B cell (primary cell): ENCODE measurements at regions not wholly inside any gene's neighbourhood (a gene's known extent, or its start where the extent isn't known, plus 50 kb on each side); places are given as distances from the start of the nearest gene placed in this dataset.

Source experiments
- ATAC-seq: fragments of 200-7000 bp; cut with Tn5 transposase; one replicate; pipeline ENCODE4 v1.10.0; 2021; ENCODE audit warnings: low read depth, mild to moderate bottlenecking, moderate number of reproducible peaks, moderate library complexity
- CTCF ChIA-PET: fragments of 350-600 bp; sonication (Branson Sonifier 250); formaldehyde crosslinking; loops from one replicate; lab custom pipeline; 2021; ENCODE audit warnings: antibody characterized with exemption, inconsistent platforms; lab: Charles Lee
- POLR2A ChIA-PET: fragments of 350-600 bp; sonication (Branson Sonifier 250); formaldehyde crosslinking; loops from one replicate; lab custom pipeline; 2021; ENCODE audit warnings: antibody characterized with exemption; lab: Charles Lee
- DNase-seq: peaks from one replicate; pipeline ENCODE4 v3.0.0; 2013
- H2AFZ ChIP-seq: 2 replicates; pipeline ENCODE4 v1.6.1; 2012; ENCODE audit warnings: mild to moderate bottlenecking, low read depth, low read length; ENCODE audit not compliant: insufficient read depth, poor library complexity, severe bottlenecking
- H3K27ac ChIP-seq, 2 donors: 1 replicate in 1 of 2; 2 replicates in 1 of 2; pipeline ENCODE4 v1.5.1; 2012 to 2013; ENCODE audit warnings: low read length in 2 of 2, mild to moderate bottlenecking in 2 of 2, moderate library complexity in 1 of 2
- H3K27me3 ChIP-seq, 4 experiments: fragments of 200-600 bp in 1 of 4; sonication (generic) in 1 of 4; replicated peaks in 1 of 4; 1 replicate in 2 of 4; 2 replicates in 2 of 4; pipeline versions ENCODE4 v1.6.1 to v1.7.0; 2013 to 2016; ENCODE audit warnings: low read length in 3 of 4, mild to moderate bottlenecking in 2 of 4, mixed read lengths in 1 of 4, moderate library complexity in 1 of 4; ENCODE audit not compliant: insufficient read depth in 4 of 4, control insufficient read depth in 3 of 4; ENCODE audit errors: control extremely low read depth in 1 of 4
- H3K36me3 ChIP-seq, 2 experiments: replicated peaks in 1 of 2; 1 replicate in 1 of 2; 2 replicates in 1 of 2; pipeline versions ENCODE4 v1.6.1 to v1.7.1; 2013; ENCODE audit warnings: low read length in 1 of 2; ENCODE audit not compliant: insufficient read depth in 2 of 2, control insufficient read depth in 1 of 2; ENCODE audit errors: control extremely low read depth in 1 of 2, extremely low read depth in 1 of 2
- H3K4me1 ChIP-seq, 2 donors: fragments of 200-600 bp in 1 of 2; sonication (generic) in 1 of 2; 1 replicate in 1 of 2; 2 replicates in 1 of 2; pipeline versions ENCODE4 v1.5.1 to v1.6.1; 2013 to 2017; ENCODE audit warnings: low read length in 2 of 2; ENCODE audit not compliant: control insufficient read depth in 2 of 2, insufficient read depth in 2 of 2
- H3K4me2 ChIP-seq: replicated peaks from 2 replicates; pipeline ENCODE3; 2012; ENCODE audit warnings: mild to moderate bottlenecking, low read depth, low read length; ENCODE audit not compliant: poor library complexity, severe bottlenecking
- H3K4me3 ChIP-seq, 5 experiments: fragments of 200-600 bp in 1 of 5; sonication (generic) in 1 of 5; 1 replicate in 3 of 5; 2 replicates in 2 of 5; pipeline versions ENCODE4 v1.5.1 to v1.7.0; 2011 to 2016; ENCODE audit warnings: low read length in 4 of 5, mild to moderate bottlenecking in 4 of 5, low read depth in 2 of 5, control low read depth in 1 of 5, moderate library complexity in 1 of 5; ENCODE audit not compliant: insufficient read depth in 1 of 5; ENCODE audit errors: control extremely low read depth in 1 of 5, extremely low read depth in 1 of 5
- H3K79me2 ChIP-seq: fragments of 200-600 bp; sonication (generic); one replicate; pipeline ENCODE4 v1.6.0; 2016; ENCODE audit warnings: low read length; ENCODE audit not compliant: control insufficient read depth, insufficient read depth
- H3K9ac ChIP-seq: fragments of 200-600 bp; sonication (generic); 2 replicates; pipeline ENCODE4 v1.6.1; 2017; ENCODE audit warnings: mild to moderate bottlenecking, low read length, moderate library complexity
- H3K9me3 ChIP-seq, 3 donors: one replicate each; pipeline versions ENCODE4 v1.6.1 to v1.7.1; 2013; ENCODE audit warnings: low read length in 2 of 3; ENCODE audit not compliant: control insufficient read depth in 2 of 3, insufficient read depth in 1 of 3; ENCODE audit errors: control extremely low read depth in 1 of 3
- H4K20me1 ChIP-seq: 2 replicates; pipeline ENCODE4 v1.6.0; 2012; ENCODE audit warnings: mild to moderate bottlenecking, low read length; ENCODE audit not compliant: insufficient read depth, control insufficient read depth, poor library complexity, severe bottlenecking
- H3K27ac Mint-ChIP-seq: one replicate; pipeline ENCODE4 v1.8.0; 2021; ENCODE audit warnings: mixed read lengths
- H3K27me3 Mint-ChIP-seq: one replicate; pipeline ENCODE4 v1.8.0; 2021; ENCODE audit warnings: mixed read lengths
- H3K4me1 Mint-ChIP-seq: one replicate; pipeline ENCODE4 v1.8.0; 2021; ENCODE audit warnings: mixed read lengths
- H3K4me3 Mint-ChIP-seq: one replicate; pipeline ENCODE4 v1.8.0; 2021; ENCODE audit warnings: mixed read lengths
- H3K9me3 Mint-ChIP-seq: one replicate; pipeline ENCODE4 v1.8.0; 2022; ENCODE audit warnings: mixed read lengths; ENCODE audit not compliant: insufficient read depth
- EZH2 ChIP-seq: IDR thresholded peaks from 2 replicates; pipeline ENCODE4 v1.6.1; 2012; ENCODE audit warnings: borderline replicate concordance, low read depth, mild to moderate bottlenecking, moderate library complexity, low read length; ENCODE audit not compliant: insufficient read depth, poor library complexity, severe bottlenecking
- WGBS: methylation state at CpG from one replicate; pipeline ENCODE4 v1.1.5; 2013; ENCODE audit warnings: missing lambda C conversion rate; ENCODE audit not compliant: insufficient coverage; 5-methylcytosine and 5-hydroxymethylcytosine counted together
- intact Hi-C: fragments of 100-400 bp; cut with micrococcal nuclease; formaldehyde crosslinking; loops from one replicate; pipeline ENCODE4 v1.10.0; 2022
- TF ChIP-seq, protein P1 (sequence below): fragments of 200-600 bp; IDR thresholded peaks from one replicate; pipeline ENCODE4 v1.8.0; 2022; ENCODE audit warnings: antibody characterized with exemption, mild to moderate bottlenecking

- Histone ChIP-seq H3K79me2 (no peaks in the 10 kb centered on the region), H3K4me1 (no peaks in the 10 kb centered on the region), H3K4me3 (no peak overlapping the region), H3K9me3 (no peaks in the 10 kb centered on the region), H2AFZ (no peak overlapping the region), H3K27ac (no peak overlapping the region), H3K4me2 (no peak overlapping the region), H3K27me3 (no peaks in the 10 kb centered on the region), H3K9ac (no peak overlapping the region), H4K20me1 (no peaks in the 10 kb centered on the region), H3K36me3 (no peaks in the 10 kb centered on the region)
- ChIA-PET CTCF (no interaction called here), POLR2A (no interaction called here)
- WGBS: no CpG with 5 or more reads among the region's 8 CpGs
- TF ChIP-seq EZH2: no peak
- TF ChIP-seq, protein P1, sequence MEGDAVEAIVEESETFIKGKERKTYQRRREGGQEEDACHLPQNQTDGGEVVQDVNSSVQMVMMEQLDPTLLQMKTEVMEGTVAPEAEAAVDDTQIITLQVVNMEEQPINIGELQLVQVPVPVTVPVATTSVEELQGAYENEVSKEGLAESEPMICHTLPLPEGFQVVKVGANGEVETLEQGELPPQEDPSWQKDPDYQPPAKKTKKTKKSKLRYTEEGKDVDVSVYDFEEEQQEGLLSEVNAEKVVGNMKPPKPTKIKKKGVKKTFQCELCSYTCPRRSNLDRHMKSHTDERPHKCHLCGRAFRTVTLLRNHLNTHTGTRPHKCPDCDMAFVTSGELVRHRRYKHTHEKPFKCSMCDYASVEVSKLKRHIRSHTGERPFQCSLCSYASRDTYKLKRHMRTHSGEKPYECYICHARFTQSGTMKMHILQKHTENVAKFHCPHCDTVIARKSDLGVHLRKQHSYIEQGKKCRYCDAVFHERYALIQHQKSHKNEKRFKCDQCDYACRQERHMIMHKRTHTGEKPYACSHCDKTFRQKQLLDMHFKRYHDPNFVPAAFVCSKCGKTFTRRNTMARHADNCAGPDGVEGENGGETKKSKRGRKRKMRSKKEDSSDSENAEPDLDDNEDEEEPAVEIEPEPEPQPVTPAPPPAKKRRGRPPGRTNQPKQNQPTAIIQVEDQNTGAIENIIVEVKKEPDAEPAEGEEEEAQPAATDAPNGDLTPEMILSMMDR: no peak
- no peak for DNase-seq
- intact Hi-C loops: no loop called here
- H3K9me3 Mint-ChIP-seq: no peaks in the 10 kb centered on the region
- H3K4me1 Mint-ChIP-seq: no peaks in the 10 kb centered on the region
- no peaks in the 10 kb centered on the region for H3K27me3 Mint-ChIP-seq
- no peak overlapping the region for H3K4me3 Mint-ChIP-seq
- ATAC-seq: no peak
- no peak overlapping the region for H3K27ac Mint-ChIP-seq
These were observed 110.4 kb upstream of the BEND4 start for GRCh38 chr4:42262701-42263490.

DNA sequence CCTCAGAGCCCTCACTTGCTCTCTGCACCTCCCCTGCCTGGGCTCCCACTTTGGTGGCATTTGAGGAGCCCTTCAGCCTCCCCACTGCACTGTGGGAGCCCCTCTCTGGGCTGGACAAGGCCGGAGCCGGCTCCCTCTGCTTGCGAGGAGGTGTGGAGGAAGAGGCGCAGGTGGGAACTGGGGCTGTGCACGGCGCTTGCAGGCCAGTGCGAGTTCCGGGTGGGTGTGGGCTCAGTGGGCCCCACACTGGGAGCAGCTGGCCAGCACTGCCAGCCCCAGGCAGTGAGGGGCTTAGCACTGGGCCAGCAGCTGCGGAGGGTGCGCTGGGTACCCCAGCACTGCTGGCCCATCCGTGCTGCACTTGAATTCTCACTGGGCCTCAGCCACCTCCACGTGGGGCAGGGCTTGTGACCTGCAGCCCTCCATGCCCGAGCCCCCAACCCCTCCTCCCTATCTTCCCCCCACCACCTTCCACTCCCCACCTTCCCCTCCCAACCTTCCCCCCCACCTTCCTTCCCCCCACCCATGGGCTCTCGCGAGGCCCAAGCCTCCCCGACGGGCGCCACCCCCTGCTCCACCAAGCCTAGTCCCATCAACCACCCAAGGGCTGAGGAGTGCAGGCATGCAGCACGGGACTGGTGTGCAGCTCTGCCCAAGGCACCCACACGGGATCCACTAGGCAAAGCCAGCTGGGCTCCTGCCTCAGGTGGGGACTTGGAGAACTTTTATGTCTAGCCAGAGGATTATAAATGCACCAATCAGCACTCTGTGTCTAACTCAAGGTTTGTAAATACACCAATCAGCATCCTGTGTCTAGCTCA, 113.5 kb upstream of the BEND4 start:
- 87% methylated on average over 14 of the region's 20 CpGs for WGBS
- CTCF ChIA-PET: no interaction called here

More for the DNA sequence above, 113.5 kb upstream of the BEND4 start:
- ATAC-seq (no peak), DNase-seq (no peak)
- H3K27ac ChIP-seq: no peak overlapping the region
- H3K9ac ChIP-seq: no peak overlapping the region
- no peaks in the 10 kb centered on the region for H3K79me2 ChIP-seq
- no peaks in the 10 kb centered on the region for H3K4me1 ChIP-seq
- intact Hi-C loops: no loop called here
- H2AFZ ChIP-seq: no peak overlapping the region
- no peak overlapping the region for H3K4me2 ChIP-seq
- Mint-ChIP-seq H3K4me3 (no peak overlapping the region), H3K27me3 (no peaks in the 10 kb centered on the region), H3K4me1 (no peaks in the 10 kb centered on the region), H3K27ac (no peak overlapping the region), H3K9me3 (no peaks in the 10 kb centered on the region)
- no peaks in the 10 kb centered on the region for H4K20me1 ChIP-seq
- no peaks in the 10 kb centered on the region for H3K9me3 ChIP-seq
- POLR2A ChIA-PET: no interaction called here
- TF ChIP-seq, protein P1: no peak
- TF ChIP-seq EZH2: no peak
- no peaks in the 10 kb centered on the region for H3K36me3 ChIP-seq
- no peak overlapping the region for H3K4me3 ChIP-seq
- no peaks in the 10 kb centered on the region for H3K27me3 ChIP-seq
